Stimulated activated CD8-positive, alpha-beta memory T cell treated with anti-CD3 and anti-CD28 coated beads, Interleukin-4, amount 100 ng/mL, for 48 hours (primary cell): ENCODE measurements at regions not wholly inside any gene's neighbourhood (a gene's known extent, or its start where the extent isn't known, plus 50 kb on each side); places are given as distances from the start of the nearest gene placed in this dataset.
"Not testable (repeated sequence)": the region's sequence is repeated elsewhere in the genome, so short reads cannot be mapped to it uniquely, and the experiment has no call there.

ENCODE experiments used
- DNase-seq: peaks from one replicate; pipeline ENCODE4 v3.0.0-alpha.2; 2020

GRCh38 chr6:147991961-147992360 is 350.7 kb upstream of the SASH1 start:
- no peak for DNase-seq

GRCh38 chr6:147999001-147999540 is 343.6 kb upstream of the SASH1 start:
- DNase-seq, result no peak

GRCh38 chr6:148001844-148002642 is 340.6 kb upstream of the SASH1 start:
- no peak for DNase-seq

- DNase-seq, result no peak
Measured at GRCh38 chr6:148004651-148005050, 338.0 kb upstream of the SASH1 start.

GRCh38 chr6:148005806-148006205 is 336.8 kb upstream of the SASH1 start:
- DNase-seq, result no peak

- DNase-seq, result not testable (repeated sequence)
Measured at GRCh38 chr6:148010516-148010915, 332.1 kb upstream of the SASH1 start.

GRCh38 chr6:148016013-148016412 is 326.6 kb upstream of the SASH1 start:
- no peak for DNase-seq

- no peak for DNase-seq
Measured at GRCh38 chr6:148021165-148021564, 321.5 kb upstream of the SASH1 start.

GRCh38 chr6:148021699-148022098 is 320.9 kb upstream of the SASH1 start:
- no peak for DNase-seq

- DNase-seq, result not testable (repeated sequence)
Measured at GRCh38 chr6:148022279-148022678, 320.4 kb upstream of the SASH1 start.

GRCh38 chr6:148027201-148027600 is 315.4 kb upstream of the SASH1 start:
- no peak for DNase-seq

- DNase-seq, result no peak
Measured at GRCh38 chr6:148035806-148036390, 306.7 kb upstream of the SASH1 start.

GRCh38 chr6:148037496-148037895 is 305.1 kb upstream of the SASH1 start:
- no peak for DNase-seq

GRCh38 chr6:148041546-148041945 is 301.1 kb upstream of the SASH1 start:
- DNase-seq, result no peak

GRCh38 chr6:148042536-148042935 is 300.1 kb upstream of the SASH1 start:
- DNase-seq, result no peak

- DNase-seq, result no peak
Measured at GRCh38 chr6:148044261-148044751, 298.3 kb upstream of the SASH1 start.

GRCh38 chr6:148044921-148045320 is 297.7 kb upstream of the SASH1 start:
- DNase-seq, result no peak

GRCh38 chr6:148053209-148053608 is 289.4 kb upstream of the SASH1 start:
- DNase-seq, result no peak

GRCh38 chr6:148053796-148054195 is 288.8 kb upstream of the SASH1 start:
- no peak for DNase-seq

- DNase-seq, result no peak
Measured at GRCh38 chr6:148054219-148054618, 288.4 kb upstream of the SASH1 start.

- DNase-seq, result no peak
Measured at GRCh38 chr6:148055419-148055818, 287.2 kb upstream of the SASH1 start.

- DNase-seq, result no peak
Measured at GRCh38 chr6:148059869-148060268, 282.8 kb upstream of the SASH1 start.

- no peak for DNase-seq
Measured at GRCh38 chr6:148064406-148065134, 278.1 kb upstream of the SASH1 start.
